GM18499 (cell line): ENCODE measurements at regions not wholly inside any gene's neighbourhood (a gene's known extent, or its start where the extent isn't known, plus 50 kb on each side); places are given as distances from the start of the nearest gene placed in this dataset.
"Not testable (repeated sequence)": the region's sequence is repeated elsewhere in the genome, so short reads cannot be mapped to it uniquely, and the experiment has no call there.

ENCODE experiments used
- ATAC-seq: cut with Tn5 transposase; IDR thresholded peaks from one replicate; pipeline ENCODE4 v1.9.1; 2021; ENCODE audit warnings: moderate number of reproducible peaks; ENCODE audit not compliant: insufficient read depth, unreplicated experiment

DNA sequence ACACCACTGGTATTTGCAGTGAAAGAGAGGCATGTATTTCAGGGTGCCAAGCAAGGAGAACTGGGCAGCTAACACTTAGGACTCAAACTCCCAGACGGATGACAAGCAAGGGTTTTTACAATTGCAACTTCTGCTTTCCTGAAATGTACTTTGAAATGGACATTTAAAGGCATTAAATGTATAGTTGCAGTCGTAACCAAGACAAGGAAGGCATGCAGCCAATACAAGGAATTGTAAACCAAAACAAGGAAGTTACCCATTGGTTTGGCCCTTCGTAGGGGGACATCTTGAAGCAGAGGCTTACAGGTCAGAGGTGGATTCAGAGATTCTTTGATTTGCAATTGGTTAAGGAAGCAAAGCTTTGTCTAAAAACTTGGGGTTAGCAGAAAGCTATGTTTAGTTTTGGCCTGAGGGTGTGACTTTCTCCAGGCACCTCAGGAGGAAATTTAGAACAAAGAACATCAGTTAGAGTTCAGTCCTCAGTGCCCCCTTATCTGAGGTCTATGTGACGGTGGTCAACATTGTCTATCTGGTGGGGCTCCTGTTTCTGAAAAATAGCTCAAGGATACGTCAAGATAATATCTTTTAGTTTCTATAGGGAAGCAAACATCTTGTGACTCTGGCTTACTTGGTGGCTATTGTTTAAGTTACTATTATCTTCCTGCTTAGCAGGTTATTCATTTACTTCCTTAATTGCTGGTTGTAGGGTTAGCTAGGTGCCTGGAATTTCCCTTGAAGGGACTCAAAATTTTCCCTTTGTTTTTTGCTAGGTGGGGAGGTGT, 266.0 kb downstream of the CD83 start:
- no peak for ATAC-seq

DNA sequence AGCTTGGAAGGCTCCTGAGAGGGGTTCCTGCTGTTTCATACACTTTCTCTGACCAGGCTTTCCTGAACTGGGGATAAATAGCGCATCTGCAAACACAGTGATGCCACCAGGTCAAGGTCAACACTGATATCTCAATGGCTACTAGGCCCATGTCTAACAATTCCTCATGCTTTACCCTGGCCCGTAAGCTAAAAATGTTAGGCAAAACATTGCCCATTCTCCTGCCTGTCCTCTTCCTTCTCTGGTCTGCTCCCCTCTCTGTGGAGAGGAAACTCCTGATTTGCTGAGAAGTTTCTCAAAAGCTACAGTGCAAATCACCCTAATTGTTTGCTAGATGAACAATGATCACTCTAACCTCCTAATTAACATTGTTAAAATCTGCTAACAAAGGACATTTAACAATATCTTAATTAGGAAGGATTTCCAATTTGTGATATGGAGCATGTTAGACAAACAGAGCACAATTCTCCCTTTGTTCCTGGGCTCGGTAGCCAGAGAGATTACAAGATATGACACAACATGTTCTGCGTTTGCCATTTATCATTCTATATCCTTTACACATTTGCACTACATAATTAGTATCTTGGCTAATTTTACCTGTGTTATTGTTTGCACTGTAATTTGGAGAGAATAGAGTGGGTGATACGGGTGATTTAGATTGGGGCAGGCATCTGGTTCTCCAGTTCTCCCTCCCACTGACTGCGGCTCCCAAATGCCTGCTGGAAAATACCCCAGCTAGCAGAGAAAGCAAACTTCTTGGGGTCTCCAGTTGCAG, 266.8 kb downstream of the CD83 start:
- ATAC-seq, result no peak

DNA sequence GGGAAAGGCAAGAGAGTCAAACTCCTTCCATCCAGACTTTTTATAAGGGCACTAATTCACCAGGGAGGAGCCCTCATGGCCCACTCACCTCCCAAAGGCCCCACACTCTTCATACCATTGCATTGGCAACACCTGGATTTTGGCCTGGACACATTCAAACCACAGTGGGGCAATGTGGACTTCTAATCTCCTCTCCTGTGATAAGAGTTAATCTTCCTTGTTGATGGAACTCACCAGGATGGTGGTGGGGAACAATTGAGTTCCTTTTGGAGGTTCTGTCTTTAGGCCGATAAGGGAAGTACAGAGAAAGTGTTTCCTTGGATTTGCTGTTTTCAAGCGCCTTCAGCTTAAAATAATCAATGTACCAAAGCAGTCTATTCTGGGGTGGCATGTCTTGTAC, 268.7 kb downstream of the CD83 start:
- no peak for ATAC-seq

DNA sequence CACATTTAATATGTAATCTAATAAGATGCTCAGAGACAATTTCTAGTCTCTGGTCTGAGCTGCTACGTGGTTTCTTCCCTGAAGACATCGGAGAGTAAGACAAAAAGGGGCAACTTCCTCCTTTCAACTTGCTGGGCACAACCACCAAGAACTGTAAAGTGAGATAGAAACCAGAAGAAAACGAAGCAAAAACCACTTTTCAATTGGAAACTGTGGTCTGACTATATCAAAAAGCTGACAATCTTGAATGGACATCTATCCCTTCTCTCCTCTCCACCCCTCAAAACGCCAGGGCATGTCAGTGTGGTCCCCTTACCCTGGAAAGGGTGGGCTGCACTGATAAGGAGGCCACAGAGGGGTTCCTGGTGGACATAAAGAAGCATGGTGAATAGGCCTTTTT, 269.1 kb downstream of the CD83 start:
- no peak for ATAC-seq

DNA sequence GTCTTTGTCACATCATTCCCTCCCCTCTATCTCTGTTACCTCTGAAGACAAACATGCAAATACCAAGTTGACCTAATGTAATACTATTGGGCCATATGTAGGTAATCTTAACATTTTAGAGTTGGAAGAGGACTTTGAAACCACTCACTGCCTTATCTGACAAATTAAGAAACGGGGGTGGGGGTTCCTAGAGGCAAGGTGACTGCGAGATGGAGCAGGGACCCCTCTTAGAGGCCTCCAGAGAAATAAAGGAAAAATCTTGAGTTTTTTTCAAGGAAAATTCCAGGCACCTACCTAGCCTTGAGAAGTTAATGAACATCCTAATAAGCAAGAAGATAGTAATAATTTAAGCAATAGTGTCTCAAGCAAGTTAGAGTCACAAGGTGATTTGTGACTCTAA, 270.8 kb downstream of the CD83 start:
- no peak for ATAC-seq

DNA sequence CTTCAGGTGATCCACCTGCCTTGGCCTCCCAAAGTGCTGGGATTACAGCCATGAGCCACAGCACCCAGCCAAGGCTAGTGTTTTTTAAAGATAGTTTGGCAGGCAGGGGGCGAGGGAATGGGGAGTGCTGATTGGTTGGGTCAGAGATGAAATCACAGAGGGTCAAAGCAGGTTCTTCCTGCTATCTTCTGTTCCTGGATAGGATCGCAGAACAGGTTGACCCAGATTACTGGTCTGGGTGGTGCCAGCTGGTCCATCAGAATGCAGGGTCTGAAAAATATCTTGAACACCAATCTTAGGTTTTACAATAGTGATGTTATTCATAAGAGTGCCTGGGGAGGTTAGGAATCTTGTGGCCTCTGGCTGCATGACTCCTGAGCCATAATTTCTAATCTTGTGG, 272.2 kb downstream of the CD83 start:
- ATAC-seq, result not testable (repeated sequence)

DNA sequence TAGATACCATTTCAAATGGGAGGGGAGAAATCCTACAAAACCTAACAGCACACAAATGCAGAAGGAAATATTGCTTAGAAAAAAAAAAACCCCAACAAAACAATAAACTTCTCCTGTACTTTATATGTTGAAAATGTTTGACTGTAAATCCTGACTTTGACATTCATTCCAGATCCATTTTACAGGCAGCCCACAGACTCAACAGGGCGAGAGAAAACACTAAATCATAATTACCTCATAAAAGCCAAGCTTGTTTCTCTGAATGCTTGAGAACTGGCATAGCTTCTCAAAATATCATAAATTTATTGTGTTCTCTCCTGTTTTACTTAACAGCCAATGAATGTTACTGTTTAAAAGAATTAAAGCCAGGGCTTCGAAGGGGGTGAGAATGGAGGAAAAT, 273.2 kb downstream of the CD83 start:
- no peak for ATAC-seq

DNA sequence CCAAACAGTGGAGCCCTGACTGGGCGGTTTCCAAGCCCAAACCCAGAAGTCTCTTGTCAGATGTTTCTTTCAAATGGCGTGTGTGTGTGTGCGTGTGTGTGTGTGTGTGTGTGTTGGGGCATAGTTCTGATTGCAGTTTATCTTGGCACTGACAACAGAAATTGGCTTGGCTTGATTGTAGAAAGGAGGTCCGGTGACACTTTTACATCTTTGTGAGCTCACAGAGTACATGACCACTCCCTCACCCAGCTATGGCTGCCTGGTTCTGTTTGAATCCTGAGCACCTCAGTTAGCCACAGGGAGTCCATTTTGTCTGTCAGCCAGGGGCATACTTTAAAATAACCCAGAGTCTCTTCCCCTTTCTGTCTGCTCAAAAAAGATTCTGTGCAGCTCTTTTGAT, 276.3 kb downstream of the CD83 start:
- no peak for ATAC-seq

DNA sequence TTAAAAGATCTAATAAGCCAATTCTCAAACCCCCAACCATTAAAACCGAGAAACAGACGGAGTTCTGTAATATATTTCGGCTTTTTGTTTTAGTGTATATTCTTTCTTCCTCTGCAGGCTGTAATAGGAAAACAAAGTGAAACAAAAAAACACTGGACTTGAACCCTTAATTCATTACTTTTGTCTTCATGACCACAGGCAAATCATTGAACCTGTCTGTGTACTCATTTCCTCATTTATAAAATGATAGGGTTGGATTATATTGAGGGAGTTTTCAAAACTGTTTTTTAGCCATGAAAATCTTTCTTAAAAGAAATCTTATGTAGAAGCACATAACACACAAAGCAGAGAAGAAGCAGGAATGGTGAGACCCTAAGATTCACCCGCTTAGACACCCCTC, 278.8 kb downstream of the CD83 start:
- no peak for ATAC-seq

DNA sequence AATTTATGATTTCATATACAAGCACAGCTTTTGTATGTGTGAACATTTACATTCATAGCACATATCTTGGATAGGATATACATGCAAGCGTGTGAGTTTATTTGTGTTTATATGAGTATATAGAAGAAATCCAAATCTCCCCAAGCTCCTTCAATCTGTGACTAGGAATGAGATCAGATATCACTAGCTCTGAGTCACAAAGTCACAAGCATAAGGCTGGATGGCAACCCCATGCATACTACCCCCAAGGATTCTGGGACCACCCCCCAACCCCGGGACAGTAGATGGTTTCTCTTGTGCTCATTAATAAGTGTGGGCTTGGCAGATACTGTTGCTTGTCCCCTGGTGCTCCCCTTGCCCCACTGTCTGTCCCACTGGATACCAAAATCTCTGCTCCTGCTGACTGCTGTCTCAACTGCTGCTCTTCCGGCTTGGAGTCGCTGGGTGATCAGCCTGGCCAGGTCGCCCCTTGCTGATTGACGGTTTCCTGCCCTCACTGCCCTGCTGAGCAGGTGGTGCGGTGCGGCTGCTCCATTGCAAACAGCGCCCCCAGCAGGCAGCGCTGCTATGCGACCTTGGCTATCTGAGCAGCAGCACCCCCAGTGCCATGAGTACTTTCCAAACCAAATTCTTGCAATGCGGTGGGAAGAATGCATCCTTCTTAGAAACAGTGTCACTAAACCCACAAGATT, 279.4 kb downstream of the CD83 start:
- ATAC-seq, result no peak

DNA sequence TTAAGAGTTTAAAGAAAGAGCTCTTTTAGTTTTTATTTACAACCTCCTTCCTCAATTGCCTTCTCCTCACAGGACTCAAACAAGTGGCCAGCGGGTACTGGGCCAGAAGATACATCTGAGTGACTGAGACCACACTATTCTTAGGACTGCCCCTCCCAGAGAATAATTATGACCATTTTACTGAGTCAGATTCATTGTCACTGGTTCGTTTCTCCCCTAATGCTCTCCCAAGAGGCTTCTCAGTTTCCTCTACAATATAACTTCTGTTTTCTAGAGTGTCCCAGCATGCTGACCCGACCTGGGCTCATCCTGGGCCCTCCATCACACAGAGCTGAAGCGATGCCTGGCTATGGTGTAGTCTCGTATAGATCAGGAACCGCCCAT, 279.9 kb downstream of the CD83 start:
- no peak for ATAC-seq

DNA sequence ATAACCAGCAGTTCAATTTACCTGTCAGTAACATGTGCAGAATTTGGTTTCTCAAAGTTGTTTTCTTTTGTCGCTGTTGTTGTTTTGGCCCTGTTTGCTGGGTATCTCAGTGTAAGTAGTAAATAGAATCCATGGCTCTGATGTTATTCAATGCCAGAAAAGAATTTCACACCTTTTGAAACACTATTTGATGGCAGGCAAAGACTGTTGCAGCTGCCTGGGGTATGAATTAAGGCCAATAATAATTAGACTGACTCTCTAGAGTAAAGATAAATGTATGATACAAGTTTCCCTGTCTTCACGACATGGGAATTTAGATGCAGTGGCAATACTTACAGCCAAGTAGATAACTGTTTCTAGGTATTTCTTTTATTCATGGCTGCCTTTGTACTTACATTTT, 281.4 kb downstream of the CD83 start:
- ATAC-seq, result no peak

DNA sequence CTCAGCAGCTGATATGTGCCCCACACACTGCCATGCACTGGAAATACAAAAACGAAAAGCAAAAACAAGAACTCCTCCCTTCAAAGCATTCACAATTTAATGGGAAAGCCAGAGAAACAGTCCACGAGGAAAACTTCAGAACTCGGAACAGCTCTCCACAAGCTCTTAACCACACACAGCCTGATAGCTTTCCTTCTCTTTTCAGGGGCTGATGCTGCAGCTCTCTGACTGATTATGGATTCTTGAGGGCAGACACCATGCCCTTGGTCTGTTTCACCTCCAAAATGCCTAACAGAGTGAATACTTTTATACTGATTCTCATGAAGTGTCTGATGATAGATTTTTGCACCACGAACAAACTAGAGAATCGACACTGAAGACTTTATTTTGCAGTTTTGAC, 282.1 kb downstream of the CD83 start:
- ATAC-seq, result no peak

DNA sequence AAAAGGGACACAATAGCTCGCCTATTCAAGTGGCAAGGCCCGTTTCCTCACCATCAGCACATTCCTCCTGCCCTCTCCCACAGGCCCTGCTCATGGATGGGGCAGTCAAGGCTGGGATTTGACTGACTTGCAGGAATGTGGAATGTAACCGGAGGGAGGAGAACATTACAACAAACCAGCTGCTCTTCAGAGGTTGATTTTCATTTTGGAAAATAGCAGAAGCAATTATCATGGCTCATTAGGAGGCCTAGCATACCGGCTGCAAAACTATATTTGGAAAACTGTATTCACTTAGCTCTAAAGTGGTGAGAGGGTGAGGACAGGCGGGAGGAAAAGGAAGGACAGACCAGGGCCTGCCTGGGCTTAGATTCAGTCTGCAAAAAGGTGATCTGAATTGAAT, 283.7 kb downstream of the CD83 start:
- no peak for ATAC-seq

DNA sequence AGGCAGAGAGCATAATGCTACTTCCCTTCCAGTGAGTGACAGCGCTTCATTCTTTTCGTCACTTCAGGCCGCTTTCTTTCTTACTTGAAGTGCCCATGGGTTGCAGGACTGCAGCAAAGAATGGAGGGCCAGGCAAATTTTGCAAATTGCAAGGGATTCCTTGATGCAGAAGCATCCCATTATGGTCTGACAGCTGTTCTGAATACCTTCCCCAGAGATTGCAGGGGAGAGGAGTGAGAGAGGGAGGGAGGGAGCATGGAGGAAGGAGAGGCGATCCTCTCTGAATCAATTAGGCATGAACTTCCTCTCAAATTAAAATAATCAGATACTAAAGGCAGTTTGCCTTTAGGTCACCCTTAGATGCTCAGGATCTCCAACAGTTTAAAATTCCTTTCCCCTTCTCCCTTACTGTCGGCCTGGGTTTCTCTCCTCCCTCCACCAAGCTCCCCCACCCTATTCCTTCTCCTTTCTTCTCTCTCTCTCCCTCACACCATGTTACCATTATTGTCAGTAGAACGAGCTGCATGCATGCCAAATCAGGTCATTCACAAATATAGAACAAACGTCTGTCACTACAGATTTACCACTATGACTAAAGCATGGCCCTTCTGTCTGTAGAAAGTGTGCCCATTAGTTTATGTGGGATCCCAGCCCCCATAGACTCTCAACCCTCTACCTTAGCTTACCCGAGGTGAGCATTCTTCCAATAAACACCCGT, 289.2 kb downstream of the CD83 start:
- no peak for ATAC-seq

DNA sequence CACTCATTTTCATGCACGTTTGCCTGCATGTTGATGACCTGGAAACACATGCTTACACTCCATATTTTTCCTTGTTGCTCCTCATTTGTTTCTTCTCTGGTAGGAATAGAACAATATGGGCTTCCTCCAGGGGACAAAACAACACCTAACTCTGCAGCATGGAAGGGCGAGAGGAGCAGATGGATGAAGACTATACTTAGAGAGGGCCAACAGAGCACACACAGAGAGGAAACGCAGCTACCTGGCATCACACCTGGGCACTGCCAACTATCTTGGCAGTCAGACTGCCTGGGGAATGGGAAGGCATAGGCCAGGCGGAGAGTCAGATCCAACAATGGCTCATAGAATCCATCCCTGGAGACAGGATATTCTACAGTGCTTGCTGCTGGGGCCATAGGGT, 290.9 kb downstream of the CD83 start:
- no peak for ATAC-seq

DNA sequence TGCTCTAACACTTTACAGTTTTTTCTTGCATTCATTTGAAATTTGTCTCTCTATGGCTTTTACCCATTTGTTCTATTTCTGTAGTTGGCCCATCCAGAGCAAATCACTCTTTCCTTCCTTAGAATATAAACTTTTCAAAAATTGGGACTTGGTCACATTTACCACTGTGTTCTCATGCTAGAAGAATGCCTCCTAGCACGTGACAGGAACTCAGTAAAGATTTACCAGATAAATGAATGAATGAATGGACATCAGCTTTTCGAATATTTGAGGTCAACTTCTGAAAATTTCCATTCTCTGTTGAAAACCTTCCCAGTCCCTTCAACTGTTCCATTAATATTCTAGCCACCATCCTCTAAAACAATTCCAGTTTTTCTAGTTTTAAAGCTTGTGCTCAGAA, 294.5 kb downstream of the CD83 start:
- no peak for ATAC-seq

DNA sequence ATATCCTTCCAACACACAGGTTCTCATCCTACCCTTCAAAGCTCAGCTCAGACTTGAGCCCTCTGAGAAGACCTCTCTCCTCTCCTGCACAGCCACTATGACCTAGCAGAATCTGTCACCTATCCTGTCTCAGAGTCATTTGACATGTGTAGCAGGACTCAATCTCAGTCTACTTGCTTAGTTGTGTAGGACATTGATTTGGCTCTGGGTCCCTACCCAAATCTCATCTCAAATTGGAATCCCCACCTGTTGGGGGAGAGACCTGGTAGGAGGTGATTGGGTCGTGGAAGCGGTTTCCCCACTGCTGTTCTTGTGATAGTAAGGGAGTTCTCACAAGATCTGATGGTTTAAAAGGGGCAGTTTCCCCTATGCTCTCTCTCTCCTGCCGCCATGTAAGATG, 297.9 kb downstream of the CD83 start:
- ATAC-seq, result no peak

DNA sequence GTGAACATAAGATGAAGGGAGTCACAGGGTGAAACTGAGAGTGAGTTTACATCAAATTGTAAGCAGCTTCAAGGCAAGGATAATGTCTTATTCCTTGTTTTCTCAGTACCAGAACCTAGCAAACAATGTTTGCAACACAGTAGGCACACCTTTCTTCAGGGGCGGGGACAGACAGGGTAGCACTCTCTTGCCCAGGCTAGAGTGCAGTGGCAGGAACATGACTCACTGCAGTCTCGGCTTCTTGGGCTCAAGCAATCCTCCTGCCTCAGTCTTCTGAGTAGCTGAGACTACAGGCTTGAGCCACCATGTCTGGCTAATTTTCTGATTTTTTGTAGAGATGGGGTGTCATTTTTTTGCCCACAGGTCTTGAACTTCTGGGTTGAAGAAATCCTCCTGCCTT, 299.8 kb downstream of the CD83 start:
- ATAC-seq, result no peak

DNA sequence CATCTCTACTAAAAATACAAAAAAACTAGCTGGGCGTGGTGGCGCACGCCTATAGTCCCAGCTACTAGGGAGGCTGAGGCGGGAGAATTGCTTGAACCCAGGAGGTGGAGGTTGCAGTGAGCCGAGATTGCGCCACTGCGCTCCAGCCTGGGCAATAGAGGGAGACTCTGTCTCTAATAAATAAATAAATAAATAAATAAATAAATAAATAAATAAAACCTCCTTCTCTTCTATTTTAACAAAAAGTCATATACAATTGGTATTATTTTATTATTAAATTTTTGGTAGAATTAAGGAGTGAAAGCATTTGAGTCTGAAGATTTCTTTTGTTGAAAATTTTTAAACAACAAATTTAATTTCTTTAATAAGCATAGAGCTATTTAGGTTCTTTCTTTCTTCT, 301.7 kb downstream of the CD83 start:
- ATAC-seq, result not testable (repeated sequence)

DNA sequence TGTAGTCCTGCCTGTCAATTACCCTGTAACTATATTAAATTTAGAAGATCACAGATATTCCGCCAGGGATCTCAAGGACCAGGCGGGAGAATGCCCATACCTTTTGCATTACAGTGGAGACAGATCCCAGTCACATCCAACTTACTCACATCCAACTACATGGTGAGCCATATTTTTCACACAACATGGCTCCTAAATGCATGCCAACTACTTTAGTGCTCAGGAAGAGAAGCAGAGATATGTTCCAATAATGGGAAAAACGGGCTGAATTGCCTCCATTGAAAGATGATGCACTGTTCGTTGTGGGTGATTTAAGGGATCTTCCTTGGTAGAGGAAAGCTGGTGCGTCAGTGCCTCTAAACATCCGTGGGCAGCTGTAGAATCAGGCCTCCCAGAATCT, 304.5 kb downstream of the CD83 start:
- no peak for ATAC-seq
